ENCODE measurements at regions not wholly inside any gene's neighbourhood (a gene's known extent, or its start where the extent isn't known, plus 50 kb on each side); places are given as distances from the start of the nearest gene placed in this dataset.

DNA sequence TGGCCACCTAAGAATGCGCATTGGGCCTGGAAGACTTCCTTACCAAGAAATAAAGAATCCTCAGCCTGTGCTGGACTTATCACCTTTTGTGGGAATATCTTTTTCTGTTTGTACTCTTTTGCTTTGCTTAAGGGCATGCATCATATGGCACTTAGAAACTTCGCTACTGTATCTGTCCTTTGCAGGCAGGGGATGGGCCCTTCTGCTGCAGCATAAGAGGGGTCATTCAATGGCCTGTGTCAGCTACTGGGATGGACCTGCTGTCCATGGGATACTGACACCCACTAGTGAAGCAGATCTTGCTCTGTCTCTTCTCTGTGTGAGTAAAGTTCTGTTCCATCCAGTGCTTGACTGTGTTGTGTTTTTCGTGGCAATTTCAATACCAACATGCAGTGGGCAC lies 239.0 kb upstream of the JUN start:
- TF ChIP-seq EP300 (conservative IDR thresholded peaks at IDR 0.05; ENCODE audit: poor library complexity, severe bottlenecking) (no peak), SMC3 (conservative IDR thresholded peaks at IDR 0.05; ENCODE audit: poor library complexity) (no peak), TAF1 (IDR thresholded peaks at IDR 0.05; ENCODE audit: low read depth) (no peak), POLR2AphosphoS5 (IDR thresholded peaks at IDR 0.05) (no peak), MXI1 (conservative IDR thresholded peaks at IDR 0.05; ENCODE audit: poor library complexity, severe bottlenecking) (no peak), EZH2 (IDR thresholded peaks at IDR 0.05; ENCODE audit: borderline replicate concordance, insufficient read depth, low read length, poor library complexity, severe bottlenecking) (no peak), RAD21 (conservative IDR thresholded peaks at IDR 0.05) (no peak)
- TF ChIP-seq, protein P1, sequence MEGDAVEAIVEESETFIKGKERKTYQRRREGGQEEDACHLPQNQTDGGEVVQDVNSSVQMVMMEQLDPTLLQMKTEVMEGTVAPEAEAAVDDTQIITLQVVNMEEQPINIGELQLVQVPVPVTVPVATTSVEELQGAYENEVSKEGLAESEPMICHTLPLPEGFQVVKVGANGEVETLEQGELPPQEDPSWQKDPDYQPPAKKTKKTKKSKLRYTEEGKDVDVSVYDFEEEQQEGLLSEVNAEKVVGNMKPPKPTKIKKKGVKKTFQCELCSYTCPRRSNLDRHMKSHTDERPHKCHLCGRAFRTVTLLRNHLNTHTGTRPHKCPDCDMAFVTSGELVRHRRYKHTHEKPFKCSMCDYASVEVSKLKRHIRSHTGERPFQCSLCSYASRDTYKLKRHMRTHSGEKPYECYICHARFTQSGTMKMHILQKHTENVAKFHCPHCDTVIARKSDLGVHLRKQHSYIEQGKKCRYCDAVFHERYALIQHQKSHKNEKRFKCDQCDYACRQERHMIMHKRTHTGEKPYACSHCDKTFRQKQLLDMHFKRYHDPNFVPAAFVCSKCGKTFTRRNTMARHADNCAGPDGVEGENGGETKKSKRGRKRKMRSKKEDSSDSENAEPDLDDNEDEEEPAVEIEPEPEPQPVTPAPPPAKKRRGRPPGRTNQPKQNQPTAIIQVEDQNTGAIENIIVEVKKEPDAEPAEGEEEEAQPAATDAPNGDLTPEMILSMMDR (IDR thresholded peaks at IDR 0.05; ENCODE audit: poor library complexity, severe bottlenecking): no peak
- TF ChIP-seq, protein P2, sequence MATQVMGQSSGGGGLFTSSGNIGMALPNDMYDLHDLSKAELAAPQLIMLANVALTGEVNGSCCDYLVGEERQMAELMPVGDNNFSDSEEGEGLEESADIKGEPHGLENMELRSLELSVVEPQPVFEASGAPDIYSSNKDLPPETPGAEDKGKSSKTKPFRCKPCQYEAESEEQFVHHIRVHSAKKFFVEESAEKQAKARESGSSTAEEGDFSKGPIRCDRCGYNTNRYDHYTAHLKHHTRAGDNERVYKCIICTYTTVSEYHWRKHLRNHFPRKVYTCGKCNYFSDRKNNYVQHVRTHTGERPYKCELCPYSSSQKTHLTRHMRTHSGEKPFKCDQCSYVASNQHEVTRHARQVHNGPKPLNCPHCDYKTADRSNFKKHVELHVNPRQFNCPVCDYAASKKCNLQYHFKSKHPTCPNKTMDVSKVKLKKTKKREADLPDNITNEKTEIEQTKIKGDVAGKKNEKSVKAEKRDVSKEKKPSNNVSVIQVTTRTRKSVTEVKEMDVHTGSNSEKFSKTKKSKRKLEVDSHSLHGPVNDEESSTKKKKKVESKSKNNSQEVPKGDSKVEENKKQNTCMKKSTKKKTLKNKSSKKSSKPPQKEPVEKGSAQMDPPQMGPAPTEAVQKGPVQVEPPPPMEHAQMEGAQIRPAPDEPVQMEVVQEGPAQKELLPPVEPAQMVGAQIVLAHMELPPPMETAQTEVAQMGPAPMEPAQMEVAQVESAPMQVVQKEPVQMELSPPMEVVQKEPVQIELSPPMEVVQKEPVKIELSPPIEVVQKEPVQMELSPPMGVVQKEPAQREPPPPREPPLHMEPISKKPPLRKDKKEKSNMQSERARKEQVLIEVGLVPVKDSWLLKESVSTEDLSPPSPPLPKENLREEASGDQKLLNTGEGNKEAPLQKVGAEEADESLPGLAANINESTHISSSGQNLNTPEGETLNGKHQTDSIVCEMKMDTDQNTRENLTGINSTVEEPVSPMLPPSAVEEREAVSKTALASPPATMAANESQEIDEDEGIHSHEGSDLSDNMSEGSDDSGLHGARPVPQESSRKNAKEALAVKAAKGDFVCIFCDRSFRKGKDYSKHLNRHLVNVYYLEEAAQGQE (IDR thresholded peaks at IDR 0.05; ENCODE audit: borderline replicate concordance): no peak
